HG03432 (cell line): ENCODE measurements at regions not wholly inside any gene's neighbourhood (a gene's known extent, or its start where the extent isn't known, plus 50 kb on each side); places are given as distances from the start of the nearest gene placed in this dataset.

Source experiments
- ATAC-seq: cut with Tn5 transposase; IDR thresholded peaks from one replicate; pipeline ENCODE4 v1.9.1; 2021; ENCODE audit warnings: mild to moderate bottlenecking, moderate library complexity; ENCODE audit not compliant: unreplicated experiment

DNA sequence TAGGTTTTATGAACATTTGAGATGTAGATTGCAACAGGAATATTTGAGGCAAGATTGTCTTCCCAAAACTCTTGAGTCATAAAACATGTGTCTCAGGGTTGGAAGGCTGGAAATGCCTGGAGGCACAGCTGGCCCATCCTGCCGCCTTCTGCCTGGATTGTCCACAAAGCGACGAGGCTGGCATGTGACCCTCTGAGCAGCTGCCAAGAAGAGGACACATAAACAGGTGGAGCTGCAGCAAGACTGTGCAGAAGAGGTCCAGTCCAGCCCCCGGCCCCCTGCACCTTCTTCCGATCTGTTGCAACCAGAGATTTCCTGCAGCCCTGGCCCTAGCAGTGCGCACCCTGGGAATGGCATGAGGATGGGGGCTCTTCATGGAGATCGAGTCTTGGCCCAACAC lies 101.9 kb upstream of the BCOR start:
- ATAC-seq, result no peak

DNA sequence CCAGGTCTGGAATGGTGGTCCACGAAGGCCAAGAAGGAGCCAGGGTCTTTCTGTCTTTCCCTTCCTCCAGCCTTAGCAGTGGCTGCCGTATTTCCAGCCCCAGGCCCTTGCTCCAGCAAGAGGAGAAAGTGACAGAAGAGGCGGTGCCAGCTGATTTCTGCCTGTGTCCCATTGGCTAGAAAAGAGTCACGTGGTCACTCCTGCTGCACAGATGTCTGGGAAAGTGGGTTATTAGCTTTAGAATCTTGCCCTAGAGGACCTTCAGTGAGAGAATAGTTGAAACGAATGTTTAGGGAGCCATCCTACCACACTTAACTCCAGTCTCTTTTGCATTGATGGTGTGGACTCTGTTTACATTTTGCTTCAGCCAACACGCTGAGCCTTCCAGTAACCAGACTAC lies 99.3 kb upstream of the BCOR start:
- ATAC-seq, result no peak

DNA sequence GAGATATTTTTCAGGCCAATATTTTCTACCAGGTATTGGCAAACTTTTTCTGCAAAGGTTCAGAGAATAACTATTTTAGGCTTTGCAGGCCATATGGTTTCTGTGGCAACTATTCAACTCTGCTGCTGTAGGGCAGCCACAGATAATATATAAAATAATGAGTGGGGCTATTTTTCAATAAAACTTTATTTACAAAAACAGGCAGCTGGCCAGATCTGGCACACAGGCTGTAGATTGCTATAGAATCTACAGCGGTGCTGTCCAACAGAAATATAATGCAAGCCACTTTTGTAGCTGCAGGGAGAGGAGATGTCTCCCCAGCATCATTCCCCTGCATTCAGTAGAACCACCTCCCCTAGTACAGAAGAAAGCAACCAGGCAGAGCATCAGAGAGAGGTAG lies 97.6 kb upstream of the BCOR start:
- no peak for ATAC-seq

DNA sequence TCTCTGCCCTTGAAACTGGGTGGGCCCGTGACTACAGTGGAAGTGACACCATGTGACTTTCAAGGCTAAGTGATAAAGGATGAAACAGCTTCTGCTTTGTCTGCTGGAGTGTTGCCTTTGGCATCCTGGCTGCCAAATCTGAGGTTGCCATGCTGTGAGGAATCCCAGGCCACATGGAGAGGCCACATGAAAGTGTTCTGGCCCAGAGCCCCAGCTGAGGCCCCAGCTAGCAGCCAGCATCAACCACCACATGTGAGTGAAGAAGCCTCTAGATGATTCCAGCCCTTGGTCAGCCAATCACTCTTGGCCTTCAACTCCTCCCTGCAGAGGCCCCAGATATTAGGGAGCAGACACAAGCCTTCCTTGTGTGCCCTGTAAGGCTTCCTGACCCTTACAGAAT lies 94.4 kb upstream of the BCOR start:
- ATAC-seq, result no peak

DNA sequence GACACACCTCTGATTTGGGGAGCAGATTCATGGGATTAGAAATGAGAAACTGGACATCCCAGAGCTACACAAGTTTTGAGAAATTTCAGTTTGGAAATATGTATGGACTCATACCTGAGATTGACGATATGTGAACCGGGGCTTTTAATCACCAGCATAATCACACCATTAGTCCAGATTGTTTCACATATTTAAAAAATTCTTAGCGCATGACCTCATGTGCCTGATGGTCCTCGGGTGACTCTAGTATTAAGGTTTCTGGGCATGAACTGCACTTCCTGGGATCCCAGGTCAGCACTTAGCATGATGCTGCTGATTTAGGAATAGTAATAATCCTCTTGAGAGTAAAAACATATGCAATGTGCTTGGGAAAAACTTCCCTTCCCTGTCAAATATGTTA lies 91.9 kb upstream of the BCOR start:
- ATAC-seq, result no peak

DNA sequence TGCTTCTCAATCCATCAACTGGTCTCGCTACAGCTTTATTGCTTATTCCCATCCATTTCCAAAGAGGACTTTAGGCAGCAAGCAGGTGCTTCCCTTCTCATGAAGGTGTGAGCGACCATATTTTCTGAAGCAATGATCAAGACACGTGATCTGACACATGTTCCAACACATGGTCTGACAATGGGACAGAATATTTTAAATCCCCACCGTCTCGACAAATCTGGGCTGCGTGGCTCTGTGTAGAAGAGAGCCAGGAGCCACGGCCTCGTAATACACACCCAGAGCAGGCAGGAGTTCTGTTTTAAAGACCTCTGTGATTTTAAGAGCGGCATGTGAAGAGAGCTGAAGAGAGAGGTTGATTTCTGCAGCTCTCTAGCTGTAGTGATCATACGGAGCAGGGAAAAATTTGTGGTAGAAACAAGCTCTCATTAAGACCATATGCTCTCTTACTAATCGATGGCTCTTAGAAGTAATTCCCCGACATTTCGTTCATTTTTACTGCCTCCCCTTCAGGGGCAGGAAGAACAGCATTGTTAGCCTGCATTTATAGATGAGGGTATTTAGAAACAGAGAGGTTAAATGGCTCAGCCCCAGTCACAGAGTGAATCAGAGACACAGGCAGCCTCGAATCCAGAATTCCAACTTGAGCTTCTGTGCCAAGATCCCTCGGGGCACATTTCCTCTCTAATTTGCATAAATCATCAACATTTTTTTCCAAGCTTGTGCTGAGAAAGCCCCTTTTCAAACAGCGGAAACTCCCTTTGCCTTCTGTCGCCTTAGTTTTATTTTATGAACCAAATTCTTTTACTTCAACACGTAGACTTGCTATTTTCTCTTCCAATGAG lies 91.0 kb upstream of the BCOR start:
- no peak for ATAC-seq

DNA sequence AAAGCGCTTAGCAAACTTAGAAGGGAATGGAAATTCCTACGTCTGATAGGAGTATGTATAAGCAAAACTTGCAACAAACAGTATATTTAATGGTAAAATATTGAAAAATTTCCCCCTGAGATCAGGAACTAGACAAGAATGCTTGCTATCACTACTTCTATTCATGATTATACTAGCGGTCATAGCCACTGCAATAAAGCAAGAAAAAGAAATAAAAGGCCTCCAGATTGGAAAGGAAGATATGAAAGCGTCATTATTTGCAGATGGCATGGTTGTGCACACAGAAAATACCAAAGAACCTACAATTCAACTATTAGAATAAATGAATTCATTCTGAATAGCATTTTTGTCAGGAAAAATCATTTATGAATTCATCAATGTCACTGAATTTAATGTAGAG lies 87.2 kb upstream of the BCOR start:
- ATAC-seq, result no peak

DNA sequence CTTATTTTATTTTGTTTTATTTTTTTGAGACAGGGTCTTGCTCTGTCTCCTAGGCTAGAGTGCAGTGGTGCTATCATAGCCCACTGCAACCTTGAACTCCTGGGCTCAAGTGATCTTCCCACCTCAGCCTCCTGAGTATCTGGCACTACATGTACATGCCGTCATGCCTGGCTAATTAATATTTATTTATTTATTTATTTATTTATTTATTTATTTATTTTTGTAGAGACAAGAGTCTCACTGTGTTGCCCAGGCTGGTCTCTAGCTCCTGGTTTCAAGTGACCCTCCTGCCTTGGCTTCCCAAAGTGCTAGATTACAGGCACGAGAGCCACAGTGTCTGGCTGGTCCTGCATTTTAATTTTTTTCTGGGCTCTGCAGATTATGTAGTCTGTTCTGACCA lies 84.9 kb upstream of the BCOR start:
- no peak for ATAC-seq

DNA sequence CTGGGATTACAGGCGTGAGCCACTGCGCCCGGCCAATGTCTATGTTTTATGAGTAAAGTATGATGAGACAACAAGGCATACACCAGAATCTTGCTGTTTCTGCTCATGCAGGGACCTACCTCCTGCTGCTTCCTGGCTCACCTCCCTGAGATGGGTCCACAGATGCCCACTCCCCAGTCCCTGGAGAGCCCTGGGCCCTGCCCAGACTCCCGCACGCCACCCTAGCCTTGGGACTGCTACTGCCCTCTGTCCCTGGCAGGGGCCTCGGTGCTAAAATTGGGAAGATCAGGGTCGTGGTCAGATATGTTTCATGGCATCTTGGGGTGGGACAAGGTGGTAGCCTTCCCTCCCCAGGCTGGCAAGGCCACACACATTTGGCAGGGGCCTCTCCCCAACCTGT lies 84.3 kb upstream of the BCOR start:
- ATAC-seq, result no peak

DNA sequence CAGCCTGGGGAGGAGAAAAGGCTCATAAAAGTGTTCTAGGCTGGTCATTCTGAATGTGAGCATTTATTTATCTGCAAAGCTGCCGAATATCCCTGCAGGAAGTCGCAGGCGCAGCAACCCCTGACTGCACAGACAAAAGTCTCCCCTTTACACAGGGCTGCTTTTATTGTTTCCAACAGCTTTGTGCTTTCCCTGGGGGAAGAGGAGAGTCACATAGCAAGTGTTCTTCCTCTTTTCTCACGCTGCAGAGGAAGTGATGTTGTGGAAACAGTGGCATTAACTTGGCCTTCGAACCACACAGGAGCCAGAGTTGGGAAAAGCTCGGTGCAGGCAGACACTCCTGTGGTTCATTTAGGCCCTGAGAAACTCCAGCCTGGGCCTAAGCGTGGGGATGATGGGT lies 81.5 kb upstream of the BCOR start:
- no peak for ATAC-seq

DNA sequence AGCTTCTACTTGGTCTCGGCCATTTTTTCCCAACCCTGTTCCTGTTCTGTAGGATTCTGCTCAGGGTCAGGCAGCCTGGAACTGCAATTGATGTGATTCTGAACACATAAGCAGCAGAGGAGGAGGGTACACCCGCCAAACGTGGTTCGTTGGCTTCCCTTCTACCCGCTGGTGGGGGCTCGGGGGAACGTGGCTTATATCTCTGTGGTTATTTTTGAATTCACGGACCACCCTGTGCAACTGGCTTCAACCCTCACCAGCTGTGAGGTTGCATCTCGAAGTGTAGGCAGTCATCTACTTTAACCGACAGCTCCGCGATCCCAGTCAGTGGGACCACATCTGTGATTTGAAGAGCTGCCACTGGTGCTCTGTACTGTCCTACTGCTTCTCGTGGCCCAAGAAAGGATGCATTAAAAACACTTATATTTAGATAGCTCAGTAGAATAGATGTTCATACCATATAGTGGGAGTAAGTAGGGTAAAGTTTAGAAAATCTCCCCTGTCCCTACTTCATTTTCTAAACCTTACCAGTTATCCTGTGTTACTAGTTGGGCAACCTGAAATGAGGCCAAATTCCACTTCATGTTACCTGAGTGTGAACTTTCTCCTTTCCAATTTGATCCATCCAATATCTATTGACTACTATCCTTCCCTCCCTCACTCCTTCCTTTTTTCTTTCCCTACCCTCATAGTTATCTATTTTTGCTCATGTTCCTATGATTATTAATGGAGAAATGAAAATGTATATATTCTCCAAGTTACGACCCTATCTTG lies 80.4 kb upstream of the BCOR start:
- ATAC-seq, result no peak

DNA sequence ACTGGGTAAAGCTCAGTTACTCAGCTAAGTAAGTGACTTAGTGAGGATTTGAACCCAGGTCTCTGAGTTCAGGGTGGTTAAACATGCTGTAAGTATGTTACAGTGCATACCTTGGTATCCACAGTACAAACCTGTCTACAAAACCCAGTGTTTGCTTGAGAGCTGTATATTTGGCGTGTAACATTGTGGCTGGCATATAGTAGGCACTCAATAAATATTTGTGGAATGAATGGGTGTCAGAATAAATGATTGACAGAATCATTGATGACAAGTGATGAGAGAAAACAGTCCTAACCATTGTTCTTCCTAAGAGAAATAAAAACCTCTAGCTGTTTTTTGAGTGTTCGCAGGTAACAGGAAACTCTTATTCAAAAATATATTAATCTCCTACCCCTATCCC lies 79.7 kb upstream of the BCOR start:
- no peak for ATAC-seq

DNA sequence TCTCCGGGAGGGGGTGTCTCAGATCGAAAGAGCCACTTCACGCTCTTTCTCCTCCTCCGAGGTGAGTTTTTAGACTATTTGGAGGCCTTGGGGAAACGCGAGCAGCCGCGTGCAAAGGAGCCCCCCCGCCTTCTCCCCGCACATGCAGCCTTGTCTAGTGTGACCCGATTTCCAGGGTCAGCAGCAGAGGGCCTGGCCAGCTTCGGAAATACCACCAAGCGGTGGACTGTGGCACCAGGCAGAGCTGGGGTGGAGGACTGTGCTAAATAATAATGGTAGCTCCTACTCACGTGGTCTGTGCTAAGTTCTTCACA lies 79.3 kb upstream of the BCOR start:
- no peak for ATAC-seq

DNA sequence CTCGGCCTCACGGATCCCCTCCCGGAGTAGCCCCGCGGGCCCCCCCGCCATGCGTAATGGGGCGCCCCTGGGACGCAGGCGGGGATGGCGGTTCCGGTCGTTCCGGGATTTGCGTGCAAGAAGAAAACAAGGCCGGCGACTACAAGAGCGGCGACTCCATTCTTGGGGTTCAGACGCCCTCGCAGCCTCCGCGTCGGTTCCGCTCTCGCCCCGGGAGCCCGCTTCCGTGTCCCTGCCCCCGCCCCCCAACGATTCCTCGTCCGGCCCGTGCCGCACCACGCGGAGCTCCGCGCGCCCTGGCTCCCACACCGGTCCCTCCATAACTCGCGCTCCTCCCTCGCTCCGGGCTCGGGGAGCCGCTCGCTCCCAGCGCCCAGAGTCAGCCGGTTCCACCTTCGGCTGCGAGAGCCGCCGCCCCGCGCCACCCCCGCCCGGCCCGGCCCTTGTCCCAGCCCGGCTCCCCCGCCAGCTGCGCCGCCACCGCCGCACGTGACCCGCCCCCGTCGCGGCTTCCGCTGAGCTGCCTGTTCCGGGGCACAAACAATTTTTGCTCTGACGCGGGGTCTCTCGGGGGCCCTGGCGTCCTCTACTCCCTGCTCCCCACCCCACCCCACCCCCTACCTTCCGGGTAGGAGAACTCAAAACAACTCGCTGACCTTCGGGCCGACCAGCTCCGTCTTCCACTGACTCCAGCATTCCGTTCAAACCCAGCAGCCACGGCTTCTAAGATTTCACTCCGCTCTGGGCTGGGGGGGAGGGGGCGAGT lies 78.8 kb upstream of the BCOR start:
- peak; percentile 33 for ATAC-seq

DNA sequence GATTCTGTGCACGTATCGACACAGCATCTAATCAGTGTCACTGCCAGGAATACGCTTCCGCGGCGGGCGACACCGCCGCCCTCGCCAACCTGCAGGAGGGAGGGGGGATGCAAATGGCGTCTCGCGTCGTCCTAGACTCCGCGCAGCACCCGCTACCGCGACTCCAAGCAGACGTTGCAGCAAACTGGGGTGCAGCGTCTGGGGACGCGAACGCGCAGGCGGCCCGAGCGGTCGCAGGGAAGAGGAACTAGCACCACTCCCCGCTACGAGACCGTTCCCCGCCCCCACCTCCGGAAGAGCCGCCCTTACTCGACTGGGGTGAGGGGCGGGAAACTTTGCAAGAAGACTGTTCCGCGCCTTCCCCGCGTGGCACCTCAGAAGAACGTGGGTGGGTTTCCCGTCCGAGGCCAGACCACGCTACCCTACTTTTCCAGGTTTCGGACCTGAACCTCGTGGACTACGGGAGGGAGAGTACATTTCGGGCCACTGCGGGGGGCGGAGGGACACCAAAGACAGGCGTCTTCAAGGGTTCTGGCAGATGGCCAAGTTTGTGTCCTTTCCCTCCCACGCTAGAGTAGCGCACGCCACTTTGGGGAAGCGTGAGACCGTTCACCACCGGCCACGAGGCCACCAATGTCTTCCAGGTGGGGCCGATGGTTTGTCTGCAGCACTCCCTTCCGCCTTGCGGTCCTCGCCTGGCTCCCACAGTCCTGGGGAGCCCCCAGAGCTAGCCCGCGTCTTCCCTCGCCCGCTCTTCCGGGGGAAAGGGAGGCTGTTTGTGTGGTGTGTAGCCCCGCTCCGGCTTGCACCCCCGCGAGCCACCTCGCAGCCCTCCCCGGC lies 78.0 kb upstream of the BCOR start:
- peak; percentile 42 for ATAC-seq

DNA sequence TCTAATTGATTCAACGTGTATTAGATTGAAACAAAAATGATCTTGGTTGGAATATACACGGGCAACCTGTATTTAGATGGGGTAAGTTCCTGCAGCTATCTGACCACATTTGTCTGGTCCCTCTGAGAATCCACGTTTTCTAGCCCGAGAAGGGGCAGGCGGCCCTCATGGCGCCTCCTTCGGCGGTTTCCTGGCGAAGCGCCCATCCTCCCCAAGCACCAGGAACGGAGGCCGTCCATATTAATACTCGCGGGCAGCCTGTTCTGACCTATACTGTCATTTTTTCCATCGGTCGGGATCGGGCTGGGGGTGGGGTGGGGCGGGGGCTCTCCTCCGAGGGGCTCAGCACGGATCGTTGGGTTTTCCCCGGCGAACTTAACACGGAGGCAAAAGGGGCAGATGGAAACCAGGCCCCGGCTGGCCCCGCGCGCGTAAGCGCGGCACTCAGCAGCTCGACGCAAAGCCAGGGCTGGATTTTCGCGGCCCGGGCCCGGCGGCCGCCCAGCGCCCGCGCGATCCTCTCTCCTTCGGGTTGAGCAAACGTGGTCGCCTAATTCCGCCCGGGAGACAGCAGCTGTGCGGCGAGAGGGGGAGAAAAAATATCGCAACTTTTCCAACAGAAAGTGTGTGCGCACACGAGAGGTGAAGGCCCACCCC lies 77.2 kb upstream of the BCOR start:
- peak; percentile 12 for ATAC-seq

DNA sequence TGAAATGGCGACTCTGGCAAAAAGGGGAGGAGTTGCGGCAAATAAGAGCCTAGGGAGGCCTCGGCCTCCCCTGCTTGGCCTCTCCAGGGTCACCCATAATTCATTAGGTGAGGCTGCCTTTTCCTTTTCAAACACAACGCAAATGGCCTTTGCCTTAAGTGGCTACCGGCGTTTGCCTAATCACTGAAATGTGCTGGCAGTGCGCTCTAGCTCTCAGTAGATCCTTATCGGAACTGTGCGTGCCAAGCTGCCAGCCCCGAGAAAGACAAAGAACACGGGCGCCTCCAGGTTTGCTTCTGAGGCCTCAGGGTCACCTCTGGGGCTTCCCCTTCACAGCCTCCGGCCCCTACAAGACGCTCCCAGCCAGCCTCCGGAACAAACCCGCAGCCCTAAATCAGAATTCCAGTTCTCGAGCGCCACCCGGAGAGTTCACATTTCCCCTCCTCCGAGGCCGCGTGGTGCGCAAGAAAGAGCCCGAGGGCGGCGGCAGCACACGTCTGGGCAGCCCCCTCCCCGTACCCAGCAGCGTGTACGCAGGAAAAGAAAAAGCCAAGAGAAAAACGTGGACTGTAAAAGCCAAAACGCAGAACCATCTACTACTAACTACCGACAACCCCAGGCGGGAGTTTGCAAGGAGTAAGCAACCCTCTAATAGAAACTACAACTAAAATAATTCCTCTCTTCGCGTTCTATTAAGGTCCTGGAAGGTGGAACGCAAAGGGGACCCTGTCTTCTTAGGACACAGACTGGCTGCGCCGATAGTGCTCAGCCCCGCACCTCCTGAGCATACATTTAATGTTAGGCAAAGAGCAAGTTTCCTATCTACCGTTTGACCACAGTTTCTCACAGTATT lies 76.5 kb upstream of the BCOR start:
- ATAC-seq, result peak; percentile 26

DNA sequence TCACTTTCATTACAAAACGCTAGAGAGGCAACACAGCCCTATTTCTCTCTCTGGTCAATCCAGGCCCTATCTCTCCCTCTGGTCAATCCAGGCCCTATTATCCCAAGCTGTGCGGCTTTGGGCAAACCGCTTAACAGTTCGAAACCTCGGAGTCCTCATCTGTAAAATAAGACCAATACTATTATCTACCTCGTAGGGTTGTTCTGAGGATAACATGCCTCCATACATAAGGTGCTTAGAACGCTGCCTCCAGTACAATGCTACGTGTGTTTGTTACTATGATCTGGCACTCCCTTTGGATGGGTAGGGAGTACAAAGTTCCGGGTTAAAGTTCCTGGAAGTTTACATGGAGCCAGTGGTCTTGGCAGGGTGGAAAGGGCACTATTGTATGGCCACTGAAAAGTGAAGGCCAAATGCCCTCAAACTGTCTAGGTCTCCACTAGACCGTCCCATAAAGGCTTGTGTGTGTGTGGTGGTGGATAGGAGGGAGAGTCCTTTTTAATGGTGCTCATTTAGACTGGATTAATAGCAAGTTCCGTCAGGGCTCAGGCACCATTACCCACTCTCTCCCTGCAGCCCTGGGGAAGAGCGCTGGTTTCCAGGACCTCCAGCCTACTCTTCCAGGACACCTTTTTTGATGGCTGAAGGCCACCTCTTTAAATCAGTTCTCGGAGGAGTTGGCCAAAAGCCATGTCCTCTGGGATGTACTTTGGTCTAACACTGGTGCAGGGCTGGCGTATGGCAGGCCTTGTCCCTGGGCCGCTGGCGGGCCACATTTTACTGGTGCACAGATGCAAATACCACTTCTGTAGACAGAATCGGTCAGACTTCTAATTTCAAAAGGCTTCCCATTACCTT lies 75.6 kb upstream of the BCOR start:
- no peak for ATAC-seq
